OCI-LY3 (cell line): ENCODE measurements at regions not wholly inside any gene's neighbourhood (a gene's known extent, or its start where the extent isn't known, plus 50 kb on each side); places are given as distances from the start of the nearest gene placed in this dataset.
"Not testable (repeated sequence)": the region's sequence is repeated elsewhere in the genome, so short reads cannot be mapped to it uniquely, and the experiment has no call there.

Experiments used
- H2AFZ ChIP-seq: fragments of 200-600, 300-600 bp; shearing (Covaris generic); 2 replicates; pipeline ENCODE4 v1.6.0; 2014; ENCODE audit warnings: antibody characterized with exemption, low read depth, low read length
- H3K27ac ChIP-seq: fragments of 200-600, 300-600 bp; sonication (generic); 2 replicates; pipeline ENCODE4 v1.5.1; 2014; ENCODE audit warnings: mild to moderate bottlenecking, low read length, moderate library complexity, mixed read lengths
- H3K27me3 ChIP-seq: fragments of 200-600, 300-600 bp; sonication (generic); 2 replicates; pipeline ENCODE4 v1.6.1; 2014; ENCODE audit warnings: low read depth, low read length, mixed read lengths
- H3K36me3 ChIP-seq: fragments of 200-600, 300-600 bp; sonication (generic); replicated peaks from 2 replicates; pipeline ENCODE3; 2014; ENCODE audit warnings: low read depth, low read length, mixed read lengths
- H3K4me1 ChIP-seq: fragments of 300-600, 200-600 bp; sonication (generic); 2 replicates; pipeline ENCODE4 v1.6.1; 2014; ENCODE audit warnings: low read length, mixed read lengths
- H3K4me2 ChIP-seq: fragments of 200-600, 300-600 bp; sonication (generic); 2 replicates; pipeline ENCODE4 v1.6.1; 2014; ENCODE audit warnings: low read length, mixed read lengths
- H3K4me3 ChIP-seq: fragments of 300-600, 200-600 bp; sonication (generic); 2 replicates; pipeline ENCODE4 v1.5.1; 2014; ENCODE audit warnings: antibody characterized with exemption, mild to moderate bottlenecking, low read length, moderate library complexity
- H3K79me2 ChIP-seq: fragments of 300-600, 200-600 bp; shearing (Covaris generic); 2 replicates; pipeline ENCODE4 v1.6.1; 2014; ENCODE audit warnings: mild to moderate bottlenecking, low read length, mixed read lengths
- H3K9ac ChIP-seq: fragments of 300-600, 200-600 bp; shearing (Covaris generic); 2 replicates; pipeline ENCODE4 v1.6.0; 2014; ENCODE audit warnings: mild to moderate bottlenecking, low read length, moderate library complexity
- H3K9me3 ChIP-seq: fragments of 200-600, 300-600 bp; shearing (Covaris generic); 2 replicates; pipeline ENCODE4 v1.6.1; 2014; ENCODE audit warnings: low read length, mixed read lengths; ENCODE audit not compliant: insufficient read depth
- H4K20me1 ChIP-seq: fragments of 200-600, 300-600 bp; sonication (generic); 2 replicates; pipeline ENCODE4 v1.6.1; 2016; ENCODE audit warnings: low read length, mixed read lengths; ENCODE audit not compliant: insufficient read depth
- CTCF ChIP-seq: fragments of 200-600, 300-600 bp; sonication (generic); IDR thresholded peaks from 2 replicates; pipeline ENCODE4 v1.5.1; 2014; ENCODE audit warnings: antibody characterized with exemption, low read length, low read depth
- EZH2phosphoT487 ChIP-seq: fragments of 200-600 bp; shearing (Covaris generic); IDR thresholded peaks from 2 replicates; pipeline ENCODE4 v1.6.1; 2018; ENCODE audit warnings: antibody characterized with exemption, mixed run types, low read depth

GRCh38 chr15:69613988-69614387, 161.4 kb downstream of the RPLP1 start:
- peaks cover 54% of the 10 kb centered on the region for H3K27me3 ChIP-seq
- H3K79me2 ChIP-seq = no peaks in the 10 kb centered on the region
- H3K4me3 ChIP-seq = no peak overlapping the region
- no peaks in the 10 kb centered on the region for H4K20me1 ChIP-seq
- no peak overlapping the region for H3K9ac ChIP-seq
- H3K9me3 ChIP-seq = no peaks in the 10 kb centered on the region
- TF ChIP-seq EZH2phosphoT487 = no peak
- H3K4me1 ChIP-seq = no peaks in the 10 kb centered on the region
- H3K4me2 ChIP-seq = no peak overlapping the region
- H3K36me3 ChIP-seq = no peaks in the 10 kb centered on the region
- H2AFZ ChIP-seq = no peak overlapping the region
- H3K27ac ChIP-seq = no peak overlapping the region

- Histone ChIP-seq H3K27ac (no peak overlapping the region), H3K27me3 (peaks cover 42% of the 10 kb centered on the region), H3K9me3 (no peaks in the 10 kb centered on the region), H2AFZ (no peak overlapping the region), H4K20me1 (no peaks in the 10 kb centered on the region), H3K79me2 (no peaks in the 10 kb centered on the region), H3K4me2 (no peak overlapping the region), H3K4me3 (no peak overlapping the region), H3K4me1 (no peaks in the 10 kb centered on the region), H3K36me3 (no peaks in the 10 kb centered on the region), H3K9ac (no peak overlapping the region)
- no peak for TF ChIP-seq EZH2phosphoT487
- TF ChIP-seq CTCF = no peak
Measured at GRCh38 chr15:69615736-69616135, 163.1 kb downstream of the RPLP1 start.

- no peak overlapping the region for H3K4me3 ChIP-seq
- H3K9me3 ChIP-seq = no peaks in the 10 kb centered on the region
- TF ChIP-seq CTCF (no peak), EZH2phosphoT487 (no peak)
- H3K9ac ChIP-seq = no peak overlapping the region
- no peaks in the 10 kb centered on the region for H3K4me1 ChIP-seq
- no peak overlapping the region for H3K4me2 ChIP-seq
- H3K36me3 ChIP-seq = no peaks in the 10 kb centered on the region
- no peaks in the 10 kb centered on the region for H4K20me1 ChIP-seq
- H3K27ac ChIP-seq = no peak overlapping the region
- H3K79me2 ChIP-seq = no peaks in the 10 kb centered on the region
- H2AFZ ChIP-seq = no peak overlapping the region
- peaks cover 34% of the 10 kb centered on the region for H3K27me3 ChIP-seq
Measured at GRCh38 chr15:69616558-69616957, 163.9 kb downstream of the RPLP1 start.

- H3K9ac ChIP-seq, H4K20me1 ChIP-seq, H3K79me2 ChIP-seq, H3K9me3 ChIP-seq, H3K4me3 ChIP-seq, H3K27ac ChIP-seq, H2AFZ ChIP-seq, H3K4me2 ChIP-seq, H3K36me3 ChIP-seq, H3K4me1 ChIP-seq: not testable (repeated sequence)
- peaks cover 29% of the 10 kb centered on the region for H3K27me3 ChIP-seq
Measured at GRCh38 chr15:69617144-69617543, 164.5 kb downstream of the RPLP1 start.

- Histone ChIP-seq H3K79me2 (no peaks in the 10 kb centered on the region), H3K4me3 (no peak overlapping the region), H3K36me3 (no peaks in the 10 kb centered on the region), H3K4me1 (no peaks in the 10 kb centered on the region), H3K4me2 (no peak overlapping the region), H4K20me1 (no peaks in the 10 kb centered on the region), H3K27me3 (peaks cover 52% of the 10 kb centered on the region), H3K27ac (no peak overlapping the region), H3K9me3 (no peaks in the 10 kb centered on the region), H2AFZ (no peak overlapping the region), H3K9ac (no peak overlapping the region)
- no peak for TF ChIP-seq EZH2phosphoT487
- no peak for TF ChIP-seq CTCF
Measured at GRCh38 chr15:69623392-69624154, 171.0 kb downstream of the RPLP1 start.
